HEK293T (cell line): ENCODE measurements at regions not wholly inside any gene's neighbourhood (a gene's known extent, or its start where the extent isn't known, plus 50 kb on each side); places are given as distances from the start of the nearest gene placed in this dataset.

Experiments used
- FOXM1 ChIP-seq: fragments of 450-650 bp; IDR thresholded peaks from 2 replicates; pipeline ENCODE4 v1.6.1; 2017; ENCODE audit warnings: mild to moderate bottlenecking, borderline replicate concordance
- SUZ12 ChIP-seq: fragments of 450-650 bp; IDR thresholded peaks from 2 replicates; pipeline ENCODE4 v1.6.1; 2016; ENCODE audit warnings: mild to moderate bottlenecking
- ZNF384 ChIP-seq: fragments of 450-650 bp; IDR thresholded peaks from 2 replicates; pipeline ENCODE4 v1.6.1; 2016

GRCh38 chr3:35044190-35044589 lies 595.1 kb upstream of the ARPP21 start:
- TF ChIP-seq SUZ12 (no peak), ZNF384 (no peak), FOXM1 (no peak)
